Keratinocyte (primary cell): ENCODE measurements at regions not wholly inside any gene's neighbourhood (a gene's known extent, or its start where the extent isn't known, plus 50 kb on each side); places are given as distances from the start of the nearest gene placed in this dataset.

Experiments
- DNase-seq: peaks from one replicate; pipeline ENCODE4 v3.0.0-alpha.2; 2011; ENCODE audit warnings: low read depth, missing footprints, low spot score
- FAIRE-seq: peaks from 2 replicates; lab custom pipeline; 2011; peaks lifted over from hg19 to GRCh38; lab: Jason Lieb, UNC
- H2AFZ ChIP-seq: 2 replicates; pipeline ENCODE4 v1.6.0; 2012; ENCODE audit warnings: low read length, control low read depth, inconsistent platforms; ENCODE audit not compliant: control insufficient read depth
- H3K27ac ChIP-seq: 2 replicates; pipeline ENCODE4 v1.5.1; 2011; ENCODE audit warnings: low read length; ENCODE audit not compliant: control insufficient read depth, insufficient read depth
- H3K27me3 ChIP-seq: 3 replicates; pipeline ENCODE4 v1.6.0; 2011; ENCODE audit warnings: low read length; ENCODE audit not compliant: control insufficient read depth, insufficient read depth; ENCODE audit errors: extremely low read depth
- H3K36me3 ChIP-seq, 2 experiments: 2 replicates in 1 of 2; 3 replicates in 1 of 2; pipeline ENCODE4 v1.5.1; 2011; ENCODE audit warnings: low read length in 2 of 2, mild to moderate bottlenecking in 1 of 2; ENCODE audit not compliant: control insufficient read depth in 2 of 2, insufficient read depth in 2 of 2; ENCODE audit errors: extremely low read depth in 1 of 2
- H3K4me1 ChIP-seq: 3 replicates; pipeline ENCODE4 v1.5.1; 2011; ENCODE audit warnings: low read length; ENCODE audit not compliant: control insufficient read depth, insufficient read depth; ENCODE audit errors: extremely low read depth
- H3K4me2 ChIP-seq: 3 replicates; pipeline ENCODE4 v1.6.0; 2011; ENCODE audit warnings: low read depth, low read length; ENCODE audit not compliant: control insufficient read depth, insufficient read depth; ENCODE audit errors: extremely low read depth
- H3K4me3 ChIP-seq, 3 experiments: fragments of 200-600 bp in 1 of 3; sonication (generic) in 1 of 3; 2 replicates in 2 of 3; 3 replicates in 1 of 3; pipeline ENCODE4 v1.5.1; 2011 to 2016; ENCODE audit warnings: low read length in 3 of 3, mild to moderate bottlenecking in 3 of 3, control low read depth in 2 of 3, inconsistent platforms in 1 of 3, low read depth in 1 of 3, mixed read lengths in 1 of 3, mixed run types in 1 of 3, moderate library complexity in 1 of 3; ENCODE audit not compliant: control insufficient read depth in 2 of 3, insufficient read depth in 2 of 3; ENCODE audit errors: extremely low read depth in 1 of 3
- H3K79me2 ChIP-seq: 2 replicates; pipeline ENCODE4 v1.6.0; 2012; ENCODE audit warnings: low read length; ENCODE audit not compliant: control insufficient read depth, insufficient read depth
- H3K9ac ChIP-seq: 3 replicates; pipeline ENCODE4 v1.6.0; 2011; ENCODE audit warnings: low read length; ENCODE audit not compliant: control insufficient read depth, insufficient read depth; ENCODE audit errors: extremely low read depth
- H3K9me1 ChIP-seq: 3 replicates; pipeline ENCODE4 v1.6.0; 2011; ENCODE audit warnings: low read length; ENCODE audit not compliant: control insufficient read depth, insufficient read depth; ENCODE audit errors: extremely low read depth
- H3K9me3 ChIP-seq: 2 replicates; pipeline ENCODE4 v1.5.1; 2012; ENCODE audit warnings: low read depth, low read length; ENCODE audit not compliant: control insufficient read depth
- H4K20me1 ChIP-seq: 3 replicates; pipeline ENCODE4 v1.6.0; 2011; ENCODE audit warnings: low read length; ENCODE audit not compliant: control insufficient read depth, insufficient read depth; ENCODE audit errors: extremely low read depth
- CTCF ChIP-seq, 3 experiments: IDR thresholded peaks in 1 of 3; conservative IDR thresholded peaks in 1 of 3; optimal IDR thresholded peaks in 1 of 3; 2 replicates in 2 of 3; 3 replicates in 1 of 3; pipeline versions ENCODE3 to v1.5.1; 2011; ENCODE audit warnings: low read length in 3 of 3, mild to moderate bottlenecking in 3 of 3, moderate library complexity in 2 of 3, control low read depth in 1 of 3, inconsistent platforms in 1 of 3; ENCODE audit not compliant: insufficient read depth in 2 of 3; ENCODE audit errors: extremely low read depth in 1 of 3
- EZH2 ChIP-seq: IDR thresholded peaks from one replicate; pipeline ENCODE4 v1.6.1; 2012; ENCODE audit warnings: inconsistent platforms, mild to moderate bottlenecking, low read length, moderate library complexity
- dilution Hi-C: fragments of 300-500 bp; cut with MboI; formaldehyde crosslinking; loops from one replicate; pipeline ENCODE4 v1.7.0; 2020; ENCODE audit warnings: low sequenced_read_pairs; ENCODE audit not compliant: extremely low pct_ligation_motif_present

- TF ChIP-seq CTCF (optimal IDR thresholded peaks at IDR 0.05 in 1 of 3, IDR thresholded peaks at IDR 0.05 in 1 of 3, conservative IDR thresholded peaks at IDR 0.05 in 1 of 3; ENCODE audit: extremely low read depth in 1 of 3, insufficient read depth in 2 of 3, low read length in 3 of 3) (no peak), EZH2 (no peak)
- H2AFZ ChIP-seq = no peak overlapping the region
- dilution Hi-C loops = no loop called here
Measured at GRCh38 chr20:52595518-52595917, 376.6 kb upstream of the TSHZ2 start.

GRCh38 chr20:52593654-52594053 lies 378.5 kb upstream of the TSHZ2 start:
- no peak for FAIRE-seq
- H4K20me1 ChIP-seq = no peaks in the 10 kb centered on the region
- H3K27me3 ChIP-seq = no peaks in the 10 kb centered on the region
- no peak for DNase-seq
- H3K9me1 ChIP-seq = no peaks in the 10 kb centered on the region
- no peak overlapping the region for H3K4me2 ChIP-seq
- dilution Hi-C loops = no loop called here
- H3K4me1 ChIP-seq = no peaks in the 10 kb centered on the region
- no peak for TF ChIP-seq EZH2
- TF ChIP-seq CTCF (optimal IDR thresholded peaks at IDR 0.05 in 1 of 3, IDR thresholded peaks at IDR 0.05 in 1 of 3, conservative IDR thresholded peaks at IDR 0.05 in 1 of 3; ENCODE audit: extremely low read depth in 1 of 3, insufficient read depth in 2 of 3, low read length in 3 of 3) = no peak
- H3K79me2 ChIP-seq = no peaks in the 10 kb centered on the region
- no peaks in the 10 kb centered on the region for H3K36me3 ChIP-seq
- H3K9ac ChIP-seq = no peak overlapping the region
- H3K9me3 ChIP-seq = no peaks in the 10 kb centered on the region
- no peak overlapping the region for H3K27ac ChIP-seq
- H3K4me3 ChIP-seq = no peak overlapping the region
- H2AFZ ChIP-seq = no peak overlapping the region

More at GRCh38 chr20:52595518-52595917, 376.6 kb upstream of the TSHZ2 start:
- Histone ChIP-seq H3K9me1 (no peaks in the 10 kb centered on the region), H3K27ac (no peak overlapping the region), H3K4me3 (no peak overlapping the region), H3K4me1 (no peaks in the 10 kb centered on the region), H3K9ac (no peak overlapping the region), H3K36me3 (no peaks in the 10 kb centered on the region), H3K9me3 (no peaks in the 10 kb centered on the region), H4K20me1 (no peaks in the 10 kb centered on the region), H3K4me2 (no peak overlapping the region), H3K79me2 (no peaks in the 10 kb centered on the region), H3K27me3 (no peaks in the 10 kb centered on the region)
- DNase-seq = no peak
- FAIRE-seq = no peak
